Rectal smooth muscle tissue (tissue), 1 donor: ENCODE measurements at regions not wholly inside any gene's neighbourhood (a gene's known extent, or its start where the extent isn't known, plus 50 kb on each side); places are given as distances from the start of the nearest gene placed in this dataset.

Source experiments
- H3K27ac ChIP-seq: one replicate; pipeline ENCODE4 v1.7.0; 2013; ENCODE audit warnings: low read depth, low read length, inconsistent platforms
- H3K27me3 ChIP-seq: one replicate; pipeline ENCODE4 v1.7.0; 2013; ENCODE audit warnings: low read length; ENCODE audit not compliant: control insufficient read depth, insufficient read depth
- H3K36me3 ChIP-seq: one replicate; pipeline ENCODE4 v1.7.0; 2013; ENCODE audit warnings: low read length; ENCODE audit not compliant: control insufficient read depth, insufficient read depth
- H3K4me1 ChIP-seq: one replicate; pipeline ENCODE4 v1.7.0; 2013; ENCODE audit warnings: low read length; ENCODE audit not compliant: control insufficient read depth, insufficient read depth
- H3K4me3 ChIP-seq: one replicate; pipeline ENCODE4 v1.7.0; 2013; ENCODE audit warnings: low read length
- H3K9ac ChIP-seq: one replicate; pipeline ENCODE4 v1.7.0; 2013; ENCODE audit warnings: low read length

DNA sequence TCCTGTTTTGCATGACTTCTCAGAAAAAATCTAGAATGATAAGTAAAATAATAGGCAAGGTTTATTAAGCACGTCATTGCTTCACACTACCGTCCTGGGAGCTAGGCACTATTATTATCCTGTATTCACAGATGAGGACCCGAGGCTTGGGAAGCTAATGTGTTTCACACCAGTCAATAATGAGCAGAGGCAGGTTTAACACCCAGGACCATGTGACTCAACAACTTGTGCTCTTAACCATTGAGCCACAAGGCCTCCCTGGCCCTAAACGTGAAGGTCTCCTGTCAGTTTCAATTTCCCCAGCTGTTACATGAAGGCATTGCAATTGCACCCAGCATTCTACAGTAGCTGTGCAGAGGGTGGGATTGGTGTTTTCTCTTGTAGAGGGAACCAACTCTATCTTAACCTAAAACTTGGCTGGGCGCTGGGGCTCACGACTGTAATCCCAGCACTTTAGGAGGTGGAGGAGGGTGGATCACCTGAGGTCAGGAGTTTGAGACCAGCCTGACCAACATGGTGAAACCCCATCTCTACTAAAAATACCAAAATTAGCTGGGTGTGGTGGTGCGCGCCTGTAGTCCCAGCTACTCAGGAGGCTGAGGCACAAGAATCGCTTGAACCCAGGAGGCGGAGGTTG lies 191.2 kb downstream of the BCAS1 start:
- H3K4me1 ChIP-seq, result no peaks in the 10 kb centered on the region
- no peak overlapping the region for H3K4me3 ChIP-seq
- no peak overlapping the region for H3K9ac ChIP-seq
- no peak overlapping the region for H3K27ac ChIP-seq
- no peaks in the 10 kb centered on the region for H3K27me3 ChIP-seq
- no peaks in the 10 kb centered on the region for H3K36me3 ChIP-seq

DNA sequence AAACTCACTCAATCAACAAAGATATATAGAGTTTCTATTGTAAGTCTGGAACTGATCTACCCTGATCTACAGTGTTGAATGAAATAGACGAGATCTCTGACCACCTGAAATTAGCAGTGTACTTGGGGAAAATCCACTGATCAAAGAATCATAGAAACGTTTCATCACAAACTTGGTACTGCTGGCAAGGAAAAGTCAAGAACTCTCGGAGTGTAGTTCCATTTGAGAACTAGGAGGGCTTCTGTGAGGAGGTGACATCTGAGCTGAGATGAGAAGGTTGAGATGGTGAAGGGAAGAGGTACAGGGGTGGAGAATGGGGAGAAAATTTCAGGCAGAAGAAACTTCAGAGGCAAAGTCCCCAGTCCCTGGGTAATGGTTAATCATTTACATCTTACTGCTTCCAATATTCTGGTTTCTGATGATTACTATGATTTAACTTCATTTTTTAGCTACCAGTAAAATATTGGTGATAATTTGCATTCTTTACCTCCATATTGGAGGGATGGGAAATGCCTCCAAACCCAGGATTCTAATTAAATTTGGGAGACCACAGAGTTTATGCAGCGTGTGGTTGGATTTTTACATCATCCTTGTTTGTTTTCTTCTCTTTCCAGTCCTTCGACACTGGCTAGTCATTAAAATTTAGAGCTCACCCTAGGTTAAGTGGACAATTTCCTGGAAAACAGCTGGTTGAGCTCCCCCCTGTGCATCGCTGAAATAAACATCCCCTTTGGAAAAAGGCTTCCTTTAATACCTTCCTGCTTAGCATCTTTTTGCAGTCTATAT lies 191.9 kb downstream of the BCAS1 start:
- Histone ChIP-seq H3K4me1 (no peaks in the 10 kb centered on the region), H3K27ac (no peak overlapping the region), H3K27me3 (no peaks in the 10 kb centered on the region), H3K4me3 (no peak overlapping the region), H3K9ac (no peak overlapping the region), H3K36me3 (no peaks in the 10 kb centered on the region)

DNA sequence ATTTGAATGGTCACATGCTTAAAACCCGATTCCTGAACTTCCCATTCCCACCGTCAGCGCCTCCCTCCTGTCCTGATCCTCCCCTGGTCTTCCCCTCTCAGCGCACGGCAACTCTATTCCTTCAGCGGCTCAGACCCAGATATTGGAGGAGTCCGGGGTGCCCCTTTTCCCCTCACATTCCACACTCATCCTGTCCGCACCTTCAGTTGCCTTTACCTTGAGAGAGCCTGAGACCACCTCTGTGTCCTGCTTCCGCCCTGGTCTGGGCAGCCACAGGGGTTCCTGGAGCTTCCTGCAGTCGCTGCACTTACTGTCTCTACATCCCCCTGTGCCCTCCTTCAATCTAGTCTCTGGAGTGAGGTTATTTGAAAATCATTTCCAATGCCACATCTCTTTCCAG lies 193.4 kb downstream of the BCAS1 start:
- no peaks in the 10 kb centered on the region for H3K27me3 ChIP-seq
- no peak overlapping the region for H3K9ac ChIP-seq
- no peaks in the 10 kb centered on the region for H3K4me1 ChIP-seq
- H3K27ac ChIP-seq, result no peak overlapping the region
- no peaks in the 10 kb centered on the region for H3K36me3 ChIP-seq
- H3K4me3 ChIP-seq, result no peak overlapping the region

DNA sequence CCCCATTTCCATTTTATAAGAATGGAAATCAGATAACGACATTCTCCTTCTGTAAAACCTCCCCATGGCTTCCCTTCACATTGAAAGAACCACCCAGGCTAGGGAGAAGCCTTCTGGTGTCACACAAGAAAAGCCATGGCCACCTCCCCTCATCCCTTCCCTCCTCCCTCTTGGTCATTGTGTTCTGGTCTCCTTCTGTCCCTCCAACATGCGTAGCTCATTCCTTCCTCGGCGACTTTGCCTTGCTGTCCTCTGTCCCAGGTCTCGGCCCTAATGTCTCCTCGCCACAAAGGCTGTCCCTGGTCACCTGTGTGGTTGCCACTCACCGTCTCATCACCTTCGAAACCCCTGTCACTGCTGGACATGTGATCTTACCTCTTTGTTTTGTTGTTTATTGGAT lies 193.9 kb downstream of the BCAS1 start:
- Histone ChIP-seq H3K27me3 (no peaks in the 10 kb centered on the region), H3K36me3 (no peaks in the 10 kb centered on the region), H3K27ac (no peak overlapping the region), H3K9ac (no peak overlapping the region), H3K4me3 (no peak overlapping the region), H3K4me1 (no peaks in the 10 kb centered on the region)

DNA sequence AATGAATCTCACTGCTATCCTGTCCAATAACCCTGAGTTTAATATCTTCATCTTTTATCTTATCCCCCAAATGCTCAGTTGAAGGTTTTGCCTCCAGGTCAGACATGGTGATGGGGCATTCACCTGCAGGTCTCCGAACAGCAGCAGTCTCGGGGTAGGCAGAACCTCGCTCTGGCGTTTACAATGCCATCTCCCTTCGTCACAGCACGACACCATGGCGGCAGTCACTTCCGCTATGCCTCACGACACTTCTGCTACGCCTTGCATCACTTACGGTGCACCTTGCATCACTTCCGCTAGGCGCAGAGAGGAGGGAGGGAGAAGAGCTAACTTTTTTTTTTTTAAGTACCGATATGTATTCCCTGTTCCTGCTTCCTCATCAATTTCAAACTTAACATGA lies 194.9 kb downstream of the BCAS1 start:
- Histone ChIP-seq H3K36me3 (no peaks in the 10 kb centered on the region), H3K27me3 (no peaks in the 10 kb centered on the region), H3K27ac (no peak overlapping the region), H3K9ac (no peak overlapping the region), H3K4me1 (no peaks in the 10 kb centered on the region), H3K4me3 (no peak overlapping the region)

DNA sequence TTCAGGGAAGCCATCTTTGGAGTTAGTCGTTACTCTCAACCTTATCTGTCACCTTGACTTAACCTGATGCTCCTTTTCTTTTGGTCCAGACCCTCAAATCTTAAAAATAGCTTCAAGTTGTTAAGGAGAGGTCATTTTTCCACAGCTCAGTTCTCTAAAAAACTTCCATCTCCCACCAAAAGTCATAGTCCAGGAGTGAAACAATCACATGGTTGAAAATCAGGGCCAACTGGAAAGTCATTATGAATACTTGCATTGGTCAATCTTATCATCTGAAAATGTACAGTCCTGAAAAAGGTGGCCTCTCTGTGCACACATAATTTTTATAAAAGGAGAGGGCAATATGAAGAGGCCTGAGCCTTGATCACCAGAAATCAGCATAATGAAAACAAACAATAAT lies 195.7 kb downstream of the BCAS1 start:
- no peak overlapping the region for H3K27ac ChIP-seq
- H3K27me3 ChIP-seq, result no peaks in the 10 kb centered on the region
- H3K4me1 ChIP-seq, result no peaks in the 10 kb centered on the region
- no peak overlapping the region for H3K9ac ChIP-seq
- no peak overlapping the region for H3K4me3 ChIP-seq
- no peaks in the 10 kb centered on the region for H3K36me3 ChIP-seq

DNA sequence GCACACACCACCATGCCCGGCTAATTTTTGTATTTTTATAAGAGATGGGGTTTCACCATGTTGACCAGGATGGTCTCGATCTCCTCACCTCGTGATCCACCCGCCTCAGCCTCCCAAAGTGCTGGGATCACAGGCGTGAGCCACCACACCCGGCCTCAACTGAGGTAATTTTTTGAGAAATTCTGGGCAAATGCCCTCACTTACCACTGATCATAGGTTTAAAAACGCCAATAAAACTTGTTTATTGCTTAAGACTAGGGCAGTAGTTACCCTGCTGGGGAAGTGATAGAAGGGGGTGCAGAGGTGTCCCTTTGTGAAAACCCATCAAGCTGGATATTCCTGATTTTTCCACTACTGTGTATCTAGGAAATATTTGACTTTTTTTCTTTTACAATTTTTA lies 196.3 kb downstream of the BCAS1 start:
- Histone ChIP-seq H3K4me3 (no peak overlapping the region), H3K4me1 (peaks cover 2% of the 10 kb centered on the region), H3K27me3 (no peaks in the 10 kb centered on the region), H3K27ac (no peak overlapping the region), H3K36me3 (no peaks in the 10 kb centered on the region), H3K9ac (no peak overlapping the region)

DNA sequence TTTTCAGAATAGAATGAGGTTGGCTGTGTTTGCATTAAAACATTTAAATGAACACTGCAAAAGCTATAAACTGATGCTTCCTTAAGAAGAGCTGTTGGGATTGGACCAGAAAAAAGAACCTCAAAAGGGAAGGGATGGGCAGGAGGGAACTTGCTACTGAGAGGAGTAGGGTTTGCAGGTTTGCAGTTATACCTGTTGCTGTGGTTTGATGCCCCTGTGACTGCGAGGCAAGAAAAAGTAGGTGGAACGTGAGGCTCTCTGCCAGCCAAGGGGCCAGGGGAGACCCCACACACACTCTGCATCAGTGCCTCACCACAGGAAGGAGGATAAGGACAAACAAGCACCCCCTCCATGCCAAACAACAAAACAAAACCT lies 197.2 kb downstream of the BCAS1 start:
- Histone ChIP-seq H3K27ac (no peak overlapping the region), H3K9ac (no peak overlapping the region), H3K27me3 (no peaks in the 10 kb centered on the region), H3K36me3 (no peaks in the 10 kb centered on the region), H3K4me1 (peaks cover 2% of the 10 kb centered on the region), H3K4me3 (no peak overlapping the region)

DNA sequence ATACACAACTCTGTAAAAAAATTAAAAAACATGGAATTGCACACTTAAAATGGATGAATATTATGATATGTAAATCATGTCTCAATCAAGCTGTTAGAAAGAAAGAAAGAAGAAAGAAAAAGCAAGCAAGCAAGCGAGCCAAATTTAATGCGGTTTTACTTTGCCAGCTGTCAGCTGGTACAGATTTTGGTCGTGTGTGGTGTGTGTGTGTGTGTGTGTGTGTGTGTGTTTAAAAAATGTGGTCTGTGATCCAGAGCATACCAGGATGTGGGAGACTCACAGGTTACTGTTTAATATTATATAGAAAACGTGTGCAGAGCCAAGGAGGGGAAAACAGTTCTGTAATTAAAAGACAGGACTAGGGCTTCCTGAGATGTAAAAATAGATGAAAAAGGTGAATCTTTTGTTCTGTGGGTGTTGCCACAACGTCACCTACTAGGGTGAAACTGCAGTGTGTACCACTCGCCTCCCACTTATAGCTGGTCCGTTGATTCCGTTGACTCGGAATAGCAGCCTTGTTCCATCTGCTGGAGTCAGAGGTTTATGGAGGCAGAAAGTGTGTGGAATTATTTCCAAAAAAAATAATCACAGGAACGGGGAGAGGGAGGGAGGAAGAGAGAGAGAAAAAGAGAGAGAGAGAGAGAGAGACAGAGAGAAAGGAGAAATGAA lies 197.7 kb downstream of the BCAS1 start:
- Histone ChIP-seq H3K4me1 (peaks cover 2% of the 10 kb centered on the region), H3K27me3 (no peaks in the 10 kb centered on the region), H3K36me3 (no peaks in the 10 kb centered on the region), H3K27ac (no peak overlapping the region), H3K4me3 (no peak overlapping the region), H3K9ac (no peak overlapping the region)

DNA sequence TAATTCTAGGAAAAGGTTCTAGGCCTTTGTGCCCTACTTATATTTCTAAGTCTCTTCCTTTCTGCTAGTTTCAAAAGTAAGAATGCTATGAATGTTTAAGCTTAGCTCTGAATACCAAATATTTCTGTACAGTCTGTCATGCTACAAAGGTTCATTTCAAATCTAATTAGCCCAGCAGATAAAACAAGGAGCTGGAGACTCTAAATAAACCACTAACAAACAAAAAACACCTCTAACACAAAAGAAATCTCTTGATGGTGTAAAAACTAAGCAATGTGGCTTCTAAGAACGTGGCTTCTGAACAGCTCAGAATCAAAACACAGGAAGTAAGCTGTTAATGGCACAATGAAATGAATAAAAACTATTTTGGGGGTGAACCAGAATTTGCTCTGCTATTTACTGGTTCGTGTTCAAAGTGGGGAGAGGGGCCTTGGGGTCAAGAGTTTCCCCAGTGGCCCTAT lies 198.3 kb downstream of the BCAS1 start:
- no peaks in the 10 kb centered on the region for H3K27me3 ChIP-seq
- peaks cover 2% of the 10 kb centered on the region for H3K4me1 ChIP-seq
- H3K27ac ChIP-seq, result no peak overlapping the region
- H3K36me3 ChIP-seq, result no peaks in the 10 kb centered on the region
- H3K4me3 ChIP-seq, result no peak overlapping the region
- H3K9ac ChIP-seq, result no peak overlapping the region

DNA sequence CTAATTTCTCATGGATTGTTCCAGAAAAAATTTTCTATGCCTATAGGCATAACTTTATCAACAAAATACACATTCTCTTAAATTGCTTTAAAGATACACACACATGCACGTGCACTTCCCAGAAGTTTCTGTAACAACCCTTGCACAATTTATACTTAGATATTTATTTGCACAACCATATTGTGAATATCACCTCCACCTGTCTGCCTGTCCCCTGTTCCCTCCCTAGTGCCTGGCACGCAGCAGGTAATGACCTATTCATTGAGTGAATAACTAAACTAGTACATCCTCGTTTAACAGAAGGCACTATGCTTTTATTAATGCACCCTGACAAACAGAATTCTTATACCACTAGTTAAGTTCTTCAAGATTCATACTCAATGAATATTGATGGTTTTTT lies 198.9 kb downstream of the BCAS1 start:
- Histone ChIP-seq H3K4me3 (no peak overlapping the region), H3K27me3 (no peaks in the 10 kb centered on the region), H3K27ac (no peak overlapping the region), H3K4me1 (peaks cover 2% of the 10 kb centered on the region), H3K9ac (no peak overlapping the region), H3K36me3 (no peaks in the 10 kb centered on the region)

DNA sequence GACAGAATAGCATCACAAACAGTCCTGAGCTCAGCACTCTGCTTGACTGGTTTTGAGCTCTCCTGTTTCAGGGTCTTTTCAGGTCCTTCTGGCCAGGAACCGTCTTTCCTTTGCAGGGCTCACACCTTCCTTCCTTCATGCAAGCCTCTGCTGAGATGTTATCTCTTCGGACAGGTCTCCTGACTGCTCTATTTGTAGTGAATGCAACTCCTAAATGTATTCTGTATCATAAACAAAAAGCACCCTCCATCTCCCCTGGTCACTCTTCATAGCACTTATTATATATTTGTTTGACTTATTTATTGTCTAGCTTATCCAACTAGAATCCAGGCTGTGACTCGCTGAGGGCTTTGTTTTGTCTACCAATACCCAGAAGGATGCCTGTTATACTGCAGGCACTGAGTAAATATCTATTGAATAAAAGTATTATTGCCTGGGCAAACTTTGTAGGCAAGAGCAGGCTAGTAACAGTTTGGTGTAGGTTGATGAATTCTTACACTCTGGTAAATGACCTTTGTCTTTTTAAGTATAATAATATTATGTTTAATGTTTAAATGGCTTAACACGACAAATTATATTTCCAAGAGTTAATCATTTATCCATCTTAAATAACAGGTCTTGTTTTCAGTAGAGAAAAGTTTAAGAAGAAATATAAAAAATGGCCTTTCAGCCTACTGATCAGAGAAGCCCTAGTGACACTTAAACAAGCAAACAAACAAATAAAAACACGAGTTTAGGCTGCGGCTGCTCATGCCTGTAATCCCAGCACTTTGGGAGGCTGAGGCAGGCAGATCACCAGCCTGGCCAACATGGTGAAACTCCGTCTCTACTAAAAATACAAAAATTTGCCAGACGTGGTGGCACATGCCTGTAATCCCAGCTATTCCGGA lies 199.7 kb downstream of the BCAS1 start:
- no peak overlapping the region for H3K9ac ChIP-seq
- no peak overlapping the region for H3K4me3 ChIP-seq
- H3K36me3 ChIP-seq, result no peaks in the 10 kb centered on the region
- peaks cover 5% of the 10 kb centered on the region for H3K4me1 ChIP-seq
- H3K27ac ChIP-seq, result no peak overlapping the region
- H3K27me3 ChIP-seq, result no peaks in the 10 kb centered on the region
